Suprapubic skin (tissue), 4 donors: ENCODE measurements at regions not wholly inside any gene's neighbourhood (a gene's known extent, or its start where the extent isn't known, plus 50 kb on each side); places are given as distances from the start of the nearest gene placed in this dataset.

Experiments used
- DNase-seq, 2 donors: peaks; one replicate each; pipeline ENCODE4 v3.0.0-alpha.2; 2019; ENCODE audit warnings: low spot score in 2 of 2
- H3K27ac ChIP-seq: fragments of 200-600 bp; sonication (generic); one replicate; pipeline ENCODE4 v1.5.1; 2019
- H3K27me3 ChIP-seq: fragments of 200-600 bp; sonication (generic); one replicate; pipeline ENCODE4 v1.5.1; 2019
- H3K36me3 ChIP-seq: fragments of 200-600 bp; sonication (generic); one replicate; pipeline ENCODE4 v1.5.1; 2019
- H3K4me1 ChIP-seq: fragments of 200-600 bp; sonication (generic); one replicate; pipeline ENCODE4 v1.5.1; 2019
- H3K4me3 ChIP-seq: fragments of 200-600 bp; sonication (generic); one replicate; pipeline ENCODE4 v1.5.1; 2019; ENCODE audit warnings: mild to moderate bottlenecking
- H3K9me3 ChIP-seq: fragments of 200-600 bp; sonication (generic); one replicate; pipeline ENCODE4 v1.5.1; 2019
- EP300 ChIP-seq: sonication (generic); formaldehyde crosslinking; IDR thresholded peaks from one replicate; pipeline ENCODE4 v1.6.1; 2017; ENCODE audit warnings: antibody characterized with exemption
- POLR2A ChIP-seq, 2 donors: fragments of 450-650 bp; IDR thresholded peaks; one replicate each; pipeline ENCODE4 v1.6.1; 2017; ENCODE audit warnings: antibody characterized with exemption in 2 of 2, mild to moderate bottlenecking in 2 of 2, moderate library complexity in 2 of 2
- POLR2AphosphoS5 ChIP-seq, 3 donors: sonication (generic); formaldehyde crosslinking; IDR thresholded peaks; one replicate each; pipeline ENCODE4 v1.6.1; 2017; ENCODE audit warnings: antibody characterized with exemption in 3 of 3
- WGBS: methylation state at CpG from one replicate; pipeline ENCODE4 v1.1.5; 2018; 5-methylcytosine and 5-hydroxymethylcytosine counted together
- TF ChIP-seq, protein P1 (sequence below), 2 donors: fragments of 200-600 bp in 1 of 2; fragments of 450-650 bp in 1 of 2; sonication (generic) in 1 of 2; IDR thresholded peaks; one replicate each; pipeline ENCODE4 v1.5.1; 2016 to 2019; ENCODE audit warnings: antibody characterized with exemption in 2 of 2, mild to moderate bottlenecking in 1 of 2, moderate library complexity in 1 of 2

DNA sequence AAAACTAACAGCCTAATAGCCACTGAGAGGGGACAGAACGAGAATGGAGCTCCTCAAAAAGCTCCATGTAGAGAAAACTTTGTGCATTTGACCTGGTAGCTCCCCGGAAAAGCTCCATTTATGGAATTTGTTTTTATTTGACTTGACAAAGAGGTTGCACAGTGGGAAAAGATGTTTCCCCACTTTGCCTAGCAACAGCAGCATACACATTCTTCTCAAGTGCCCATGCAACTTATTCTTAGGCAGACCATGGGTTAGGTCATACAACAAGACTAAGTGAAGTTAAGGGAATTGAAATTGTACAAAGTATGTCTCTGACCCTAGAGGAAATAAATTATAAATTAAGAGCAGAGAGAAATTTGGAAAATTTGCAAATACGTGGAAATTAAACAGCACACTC lies 949.6 kb upstream of the PRKX start:
- no peaks in the 10 kb centered on the region for H3K36me3 ChIP-seq
- WGBS, result 76% methylated on average over 3 of the region's 3 CpGs
- no peaks in the 10 kb centered on the region for H3K9me3 ChIP-seq
- H3K27ac ChIP-seq, result no peak overlapping the region
- no peak for DNase-seq
- H3K27me3 ChIP-seq, result no peaks in the 10 kb centered on the region
- H3K4me3 ChIP-seq, result no peak overlapping the region
- TF ChIP-seq, protein P1, sequence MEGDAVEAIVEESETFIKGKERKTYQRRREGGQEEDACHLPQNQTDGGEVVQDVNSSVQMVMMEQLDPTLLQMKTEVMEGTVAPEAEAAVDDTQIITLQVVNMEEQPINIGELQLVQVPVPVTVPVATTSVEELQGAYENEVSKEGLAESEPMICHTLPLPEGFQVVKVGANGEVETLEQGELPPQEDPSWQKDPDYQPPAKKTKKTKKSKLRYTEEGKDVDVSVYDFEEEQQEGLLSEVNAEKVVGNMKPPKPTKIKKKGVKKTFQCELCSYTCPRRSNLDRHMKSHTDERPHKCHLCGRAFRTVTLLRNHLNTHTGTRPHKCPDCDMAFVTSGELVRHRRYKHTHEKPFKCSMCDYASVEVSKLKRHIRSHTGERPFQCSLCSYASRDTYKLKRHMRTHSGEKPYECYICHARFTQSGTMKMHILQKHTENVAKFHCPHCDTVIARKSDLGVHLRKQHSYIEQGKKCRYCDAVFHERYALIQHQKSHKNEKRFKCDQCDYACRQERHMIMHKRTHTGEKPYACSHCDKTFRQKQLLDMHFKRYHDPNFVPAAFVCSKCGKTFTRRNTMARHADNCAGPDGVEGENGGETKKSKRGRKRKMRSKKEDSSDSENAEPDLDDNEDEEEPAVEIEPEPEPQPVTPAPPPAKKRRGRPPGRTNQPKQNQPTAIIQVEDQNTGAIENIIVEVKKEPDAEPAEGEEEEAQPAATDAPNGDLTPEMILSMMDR (IDR thresholded peaks at IDR 0.05), result no peak
- TF ChIP-seq POLR2A (IDR thresholded peaks at IDR 0.05) (no peak), EP300 (no peak), POLR2AphosphoS5 (IDR thresholded peaks at IDR 0.05) (no peak)
- H3K4me1 ChIP-seq, result no peaks in the 10 kb centered on the region

DNA sequence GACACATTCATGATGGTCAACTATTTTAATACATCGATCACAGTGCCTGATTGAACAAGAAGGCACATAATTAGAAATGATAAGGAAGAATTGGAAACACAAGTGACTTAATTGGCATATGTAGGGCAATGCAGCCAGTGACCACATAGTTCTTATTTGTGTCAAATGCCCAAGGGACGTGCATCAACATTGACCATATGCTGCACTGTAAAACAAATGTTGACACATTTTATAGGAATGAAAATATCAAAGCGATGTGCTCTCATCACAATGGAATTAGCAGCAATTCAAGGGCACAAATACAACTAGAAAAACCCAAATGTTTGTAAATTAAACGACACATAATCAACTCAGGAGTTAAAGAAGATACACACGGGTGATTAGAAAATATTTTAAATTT lies 948.3 kb upstream of the PRKX start:
- Histone ChIP-seq H3K36me3 (no peaks in the 10 kb centered on the region), H3K4me1 (no peaks in the 10 kb centered on the region), H3K27ac (no peak overlapping the region), H3K4me3 (no peak overlapping the region), H3K27me3 (no peaks in the 10 kb centered on the region), H3K9me3 (no peaks in the 10 kb centered on the region)
- TF ChIP-seq POLR2AphosphoS5 (IDR thresholded peaks at IDR 0.05) (no peak), EP300 (no peak), POLR2A (IDR thresholded peaks at IDR 0.05) (no peak)
- TF ChIP-seq, protein P1 (IDR thresholded peaks at IDR 0.05), result no peak
- DNase-seq, result no peak
- 83% methylated on average over 5 of the region's 5 CpGs for WGBS

DNA sequence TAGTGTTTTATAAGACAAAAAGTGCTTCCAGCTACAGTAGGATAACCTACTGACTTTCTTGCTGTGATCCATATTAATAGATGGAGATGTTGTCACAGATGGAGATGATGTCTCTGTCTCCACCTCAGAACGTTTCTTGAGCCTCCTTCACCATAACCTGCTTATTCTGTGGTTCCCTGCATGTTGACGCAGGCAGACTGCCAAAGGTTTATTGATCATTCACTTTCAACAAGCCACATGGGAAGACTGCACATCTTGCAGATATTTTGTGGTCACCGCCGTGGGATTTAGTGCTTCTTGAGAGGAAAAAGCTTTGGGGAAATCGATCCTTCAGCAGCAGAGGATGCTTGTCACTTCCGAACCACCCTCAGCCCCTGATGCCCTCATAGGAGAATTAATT lies 943.0 kb upstream of the PRKX start:
- no peak for DNase-seq
- Histone ChIP-seq H3K36me3 (no peaks in the 10 kb centered on the region), H3K9me3 (no peaks in the 10 kb centered on the region), H3K4me1 (no peaks in the 10 kb centered on the region), H3K27ac (no peak overlapping the region), H3K27me3 (no peaks in the 10 kb centered on the region), H3K4me3 (no peak overlapping the region)
- TF ChIP-seq EP300, result no peak
- TF ChIP-seq, protein P1 (IDR thresholded peaks at IDR 0.05), result no peak
- WGBS, result 72% methylated on average over 6 of the region's 6 CpGs

DNA sequence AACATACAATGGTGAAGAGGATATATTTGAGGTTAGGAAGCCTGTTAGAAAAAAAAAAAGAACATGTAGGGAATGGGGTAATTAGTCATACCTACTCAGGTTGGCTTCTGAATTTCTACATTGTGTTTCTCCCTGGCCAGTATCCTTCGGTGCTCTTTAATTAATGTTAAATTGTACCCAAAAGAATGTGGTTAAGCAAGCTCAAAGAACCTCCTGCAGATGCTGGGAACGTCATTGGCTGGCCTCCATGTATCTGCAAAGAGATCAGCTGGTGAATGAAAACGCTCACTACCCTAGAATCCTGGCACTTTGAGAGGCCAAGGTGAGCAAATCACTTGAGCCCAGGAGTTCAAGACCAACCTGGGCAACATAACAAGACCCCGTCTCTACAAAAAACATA lies 942.3 kb upstream of the PRKX start:
- no peak for DNase-seq
- Histone ChIP-seq H3K36me3 (no peaks in the 10 kb centered on the region), H3K4me1 (no peaks in the 10 kb centered on the region), H3K27me3 (no peaks in the 10 kb centered on the region), H3K9me3 (no peaks in the 10 kb centered on the region), H3K27ac (no peak overlapping the region), H3K4me3 (no peak overlapping the region)
- TF ChIP-seq, protein P1 (IDR thresholded peaks at IDR 0.05), result no peak
- no peak for TF ChIP-seq POLR2A (IDR thresholded peaks at IDR 0.05)
- no peak for TF ChIP-seq POLR2AphosphoS5 (IDR thresholded peaks at IDR 0.05)
- TF ChIP-seq EP300, result no peak
- WGBS, result 57% methylated on average over 4 of the region's 4 CpGs

DNA sequence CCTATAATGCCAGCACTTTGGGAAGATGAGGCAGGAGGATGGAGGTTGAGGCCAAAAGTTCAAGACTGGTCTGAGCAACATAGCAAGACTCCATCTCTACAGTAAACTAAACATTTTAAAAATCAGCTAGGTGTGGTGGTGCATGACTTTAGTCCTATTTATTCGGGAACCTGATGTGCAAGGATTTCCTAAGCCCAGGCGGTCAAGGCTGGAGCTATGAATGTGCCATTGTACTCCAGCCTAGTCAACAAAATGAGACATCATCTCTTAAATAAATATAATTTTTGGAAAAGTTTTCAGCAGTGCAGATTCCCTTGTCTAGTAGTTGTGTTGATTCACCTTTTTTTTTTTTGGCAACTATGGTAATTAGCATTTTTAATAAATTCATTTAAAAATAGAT lies 928.7 kb upstream of the PRKX start:
- TF ChIP-seq EP300 (no peak), POLR2A (IDR thresholded peaks at IDR 0.05) (no peak), POLR2AphosphoS5 (IDR thresholded peaks at IDR 0.05) (no peak)
- TF ChIP-seq, protein P1 (IDR thresholded peaks at IDR 0.05), result no peak
- no peaks in the 10 kb centered on the region for H3K9me3 ChIP-seq
- no peak overlapping the region for H3K27ac ChIP-seq
- H3K4me1 ChIP-seq, result no peaks in the 10 kb centered on the region
- no peaks in the 10 kb centered on the region for H3K36me3 ChIP-seq
- WGBS, result 82% methylated on average over 2 of the region's 2 CpGs
- no peak for DNase-seq
- no peaks in the 10 kb centered on the region for H3K27me3 ChIP-seq
- no peak overlapping the region for H3K4me3 ChIP-seq
